Sigmoid colon (tissue), 6 donors: ENCODE measurements at regions not wholly inside any gene's neighbourhood (a gene's known extent, or its start where the extent isn't known, plus 50 kb on each side); places are given as distances from the start of the nearest gene placed in this dataset.

Source experiments
- DNase-seq: peaks from one replicate; pipeline ENCODE4 v3.0.0-alpha.2; 2019
- H3K27ac ChIP-seq, 4 donors: fragments of 200-600 bp; sonication (generic); one replicate each; pipeline ENCODE4 v1.5.1; 2016 to 2019; ENCODE audit warnings: mild to moderate bottlenecking in 1 of 4
- H3K27me3 ChIP-seq, 3 donors: fragments of 200-600 bp; sonication (generic); one replicate each; pipeline ENCODE4 v1.5.1; 2019; ENCODE audit warnings: mild to moderate bottlenecking in 1 of 3
- H3K36me3 ChIP-seq, 4 donors: fragments of 200-600 bp; sonication (generic); one replicate each; pipeline ENCODE4 v1.5.1; 2016 to 2019
- H3K4me1 ChIP-seq, 4 donors: fragments of 200-600 bp; sonication (generic); one replicate each; pipeline ENCODE4 v1.5.1; 2017 to 2019
- H3K4me3 ChIP-seq, 4 donors: fragments of 200-600 bp; sonication (generic); one replicate each; pipeline ENCODE4 v1.5.1; 2017 to 2019; ENCODE audit warnings: mild to moderate bottlenecking in 2 of 4, moderate library complexity in 1 of 4
- H3K9me3 ChIP-seq, 4 donors: fragments of 200-600 bp in 3 of 4; sonication (generic) in 3 of 4; one replicate each; pipeline versions ENCODE4 v1.5.1 to v1.6.1; 2013 to 2019
- CTCF ChIP-seq, 4 experiments: fragments of 450-650 bp in 3 of 4; fragments of 200-600 bp in 1 of 4; IDR thresholded peaks; one replicate each; pipeline ENCODE4 v1.5.1; 2016 to 2019; ENCODE audit warnings: antibody characterized with exemption in 4 of 4, mild to moderate bottlenecking in 3 of 4, moderate library complexity in 2 of 4
- EP300 ChIP-seq, 4 donors: sonication (generic); formaldehyde crosslinking; IDR thresholded peaks; one replicate each; pipeline ENCODE4 v1.6.1; 2017; ENCODE audit warnings: antibody characterized with exemption in 4 of 4
- POLR2A ChIP-seq, 2 donors: fragments of 450-650 bp; IDR thresholded peaks; one replicate each; pipeline ENCODE4 v1.6.1; 2016; ENCODE audit warnings: antibody characterized with exemption in 2 of 2, mild to moderate bottlenecking in 2 of 2, moderate library complexity in 2 of 2
- POLR2AphosphoS5 ChIP-seq, 4 donors: sonication (generic); formaldehyde crosslinking; IDR thresholded peaks; one replicate each; pipeline ENCODE4 v1.6.1; 2017; ENCODE audit warnings: antibody characterized with exemption in 4 of 4
- WGBS, 2 donors: extraction: QIAGEN DNeasy Blood & Tissue Kit; methylation state at CpG; one replicate each; pipeline ENCODE4 v1.1.7; 2013; 5-methylcytosine and 5-hydroxymethylcytosine counted together
- intact Hi-C: fragments of 100-400 bp; cut with DNase I; formaldehyde crosslinking; loops from one replicate; pipeline ENCODE4 v1.15.1; 2023
- donor health status: healthy with polysubstance abuse.
- donor health status: healthy.

DNA sequence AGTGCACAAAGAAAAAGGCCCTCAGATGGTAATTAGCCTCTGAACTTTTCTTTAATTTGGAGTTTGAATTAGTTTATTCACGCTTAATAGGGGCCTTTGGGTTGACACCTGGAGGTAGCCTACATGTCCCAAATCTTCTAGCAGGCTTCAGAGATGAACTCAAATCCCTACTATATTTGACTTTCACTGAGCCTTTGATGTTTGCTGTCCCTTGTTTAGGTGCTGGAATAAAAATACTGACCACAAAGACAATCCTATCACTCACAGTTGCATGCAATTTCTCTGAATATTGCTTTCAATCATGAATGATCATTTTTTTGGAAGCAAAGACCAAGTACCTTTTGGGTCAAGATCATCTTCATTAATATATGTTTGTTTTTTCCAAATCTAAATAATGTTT lies 564.0 kb upstream of the FANCL start:
- no peak overlapping the region for H3K27ac ChIP-seq
- H3K36me3 ChIP-seq: no peaks in the 10 kb centered on the region
- H3K9me3 ChIP-seq: no peaks in the 10 kb centered on the region
- WGBS, 2 donors: 81 to 90% methylated on average over 1 of the region's 1 CpG
- H3K4me3 ChIP-seq: no peak overlapping the region
- intact Hi-C loops: no loop called here
- TF ChIP-seq EP300 (IDR thresholded peaks at IDR 0.05) (no peak), CTCF (IDR thresholded peaks at IDR 0.05) (no peak), POLR2AphosphoS5 (IDR thresholded peaks at IDR 0.05) (no peak), POLR2A (IDR thresholded peaks at IDR 0.05) (no peak)
- H3K27me3 ChIP-seq: no peaks in the 10 kb centered on the region
- no peak for DNase-seq
- no peaks in the 10 kb centered on the region for H3K4me1 ChIP-seq

DNA sequence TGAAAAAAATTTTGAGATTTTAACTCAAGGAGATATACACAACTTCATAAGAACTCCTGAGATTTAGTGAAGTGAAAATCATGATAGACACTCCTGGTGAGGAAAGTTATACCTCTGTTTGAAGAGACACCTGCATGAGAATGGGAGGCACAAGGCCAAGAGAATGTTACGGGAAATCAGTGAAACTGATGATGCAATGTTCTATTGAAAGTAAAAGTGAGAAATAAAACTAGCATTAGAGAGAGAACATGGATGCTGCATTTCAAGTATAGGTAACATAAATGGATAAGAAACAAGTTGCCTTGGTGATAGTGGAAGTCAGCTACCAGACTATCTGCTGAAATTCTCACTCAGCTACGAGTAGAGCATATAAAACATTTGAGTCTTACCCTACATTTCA lies 562.1 kb upstream of the FANCL start:
- TF ChIP-seq EP300 (IDR thresholded peaks at IDR 0.05) (no peak), CTCF (IDR thresholded peaks at IDR 0.05) (no peak), POLR2A (IDR thresholded peaks at IDR 0.05) (no peak), POLR2AphosphoS5 (IDR thresholded peaks at IDR 0.05) (no peak)
- Histone ChIP-seq H3K27ac (no peak overlapping the region), H3K4me1 (no peaks in the 10 kb centered on the region), H3K4me3 (no peak overlapping the region), H3K9me3 (no peaks in the 10 kb centered on the region), H3K36me3 (no peaks in the 10 kb centered on the region), H3K27me3 (no peaks in the 10 kb centered on the region)
- intact Hi-C loops: no loop called here
- 73 to 80% methylated on average over 2 of the region's 2 CpGs for WGBS, 2 donors
- DNase-seq: no peak

- no peak overlapping the region for H3K27ac ChIP-seq
- WGBS, 2 donors: 79 to 82% methylated on average over 4 of the region's 4 CpGs
- TF ChIP-seq POLR2AphosphoS5 (IDR thresholded peaks at IDR 0.05) (no peak), EP300 (IDR thresholded peaks at IDR 0.05) (no peak), CTCF (IDR thresholded peaks at IDR 0.05) (no peak), POLR2A (IDR thresholded peaks at IDR 0.05) (no peak)
- intact Hi-C loops: no loop called here
- H3K27me3 ChIP-seq: no peaks in the 10 kb centered on the region
- H3K4me1 ChIP-seq: no peaks in the 10 kb centered on the region
- no peak for DNase-seq
- H3K9me3 ChIP-seq: no peaks in the 10 kb centered on the region
- no peaks in the 10 kb centered on the region for H3K36me3 ChIP-seq
- H3K4me3 ChIP-seq: no peak overlapping the region
Observed at GRCh38 chr2:58800881-58801280, 559.8 kb upstream of the FANCL start.

DNA sequence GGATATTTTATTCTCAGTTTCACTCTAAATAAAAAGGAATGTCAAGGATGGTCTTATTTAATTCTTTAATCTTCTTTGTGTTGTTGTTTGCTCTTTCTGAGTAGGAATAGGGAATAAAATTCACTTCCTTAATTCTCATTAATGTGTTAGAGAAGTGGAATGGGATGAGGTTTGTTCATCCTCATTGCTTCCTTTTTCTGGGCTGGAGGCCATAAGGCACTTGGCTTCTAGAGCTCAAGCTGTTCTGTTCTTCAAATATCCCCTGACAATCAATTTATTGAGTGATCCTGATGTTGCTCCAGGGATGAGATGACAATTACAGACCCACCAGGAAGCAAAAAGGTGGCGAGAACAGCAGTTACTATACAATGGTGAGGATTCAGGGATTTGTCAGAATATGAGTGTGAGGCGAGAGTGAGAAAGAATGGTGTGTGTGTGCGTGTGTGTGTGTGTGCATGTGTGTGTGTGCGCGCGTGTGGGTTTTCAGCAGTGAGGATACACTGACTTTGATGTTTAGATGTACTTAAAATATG lies 557.6 kb upstream of the FANCL start:
- no peaks in the 10 kb centered on the region for H3K9me3 ChIP-seq
- TF ChIP-seq POLR2A (IDR thresholded peaks at IDR 0.05): no peak
- no peak for TF ChIP-seq CTCF (IDR thresholded peaks at IDR 0.05)
- no peak for TF ChIP-seq POLR2AphosphoS5 (IDR thresholded peaks at IDR 0.05)
- TF ChIP-seq EP300 (IDR thresholded peaks at IDR 0.05): no peak
- H3K27me3 ChIP-seq: no peaks in the 10 kb centered on the region
- no peak for DNase-seq
- H3K27ac ChIP-seq: no peak overlapping the region
- WGBS, 2 donors: 95% methylated on average over 6 of the region's 6 CpGs
- intact Hi-C loops: no loop called here
- H3K4me1 ChIP-seq: no peaks in the 10 kb centered on the region
- H3K4me3 ChIP-seq: no peak overlapping the region
- no peaks in the 10 kb centered on the region for H3K36me3 ChIP-seq

- Histone ChIP-seq H3K4me3 (no peak overlapping the region), H3K4me1 (no peaks in the 10 kb centered on the region)
Observed at GRCh38 chr2:58796239-58796910, 555.2 kb upstream of the FANCL start.

More at GRCh38 chr2:58796239-58796910, 555.2 kb upstream of the FANCL start:
- intact Hi-C loops: no loop called here
- Histone ChIP-seq H3K27ac (no peak overlapping the region), H3K27me3 (no peaks in the 10 kb centered on the region), H3K9me3 (no peaks in the 10 kb centered on the region), H3K36me3 (no peaks in the 10 kb centered on the region)
- no peak for TF ChIP-seq EP300 (IDR thresholded peaks at IDR 0.05)
- no peak for TF ChIP-seq CTCF (IDR thresholded peaks at IDR 0.05)
- TF ChIP-seq POLR2AphosphoS5 (IDR thresholded peaks at IDR 0.05): no peak
- no peak for TF ChIP-seq POLR2A (IDR thresholded peaks at IDR 0.05)
- 16 to 59% methylated on average over 2 of the region's 2 CpGs for WGBS, 2 donors
- DNase-seq: no peak
